Activated CD4-positive, alpha-beta memory T cell treated with anti-CD3 and anti-CD28 coated beads for 36 hours (primary cell): ENCODE measurements at regions not wholly inside any gene's neighbourhood (a gene's known extent, or its start where the extent isn't known, plus 50 kb on each side); places are given as distances from the start of the nearest gene placed in this dataset.

Experiments used
- CTCF ChIA-PET: fragments of 350-600 bp; sonication (Branson Sonifier 250); formaldehyde crosslinking; loops from one replicate; lab custom pipeline; 2021; ENCODE audit warnings: antibody characterized with exemption, inconsistent platforms; lab: Charles Lee
- POLR2A ChIA-PET: fragments of 350-600 bp; sonication (Branson Sonifier 250); formaldehyde crosslinking; loops from one replicate; lab custom pipeline; 2021; ENCODE audit warnings: antibody characterized with exemption; lab: Charles Lee
- DNase-seq: peaks from one replicate; pipeline ENCODE4 v3.0.0-alpha.2; 2020
- H3K27ac Mint-ChIP-seq: one replicate; pipeline ENCODE4 v1.8.0; 2021; ENCODE audit warnings: mixed read lengths
- H3K27me3 Mint-ChIP-seq: one replicate; pipeline ENCODE4 v1.8.0; 2021; ENCODE audit warnings: mixed read lengths
- H3K36me3 Mint-ChIP-seq: one replicate; pipeline ENCODE4 v1.8.0; 2021; ENCODE audit warnings: mixed read lengths
- H3K4me1 Mint-ChIP-seq: one replicate; pipeline ENCODE4 v1.8.0; 2021; ENCODE audit warnings: low read depth, mixed read lengths
- H3K4me3 Mint-ChIP-seq: one replicate; pipeline ENCODE4 v1.8.0; 2021; ENCODE audit warnings: mild to moderate bottlenecking, mixed read lengths
- H3K9me3 Mint-ChIP-seq: one replicate; pipeline ENCODE4 v1.8.0; 2021; ENCODE audit warnings: mixed read lengths
- intact Hi-C: fragments of 100-400 bp; cut with micrococcal nuclease; formaldehyde crosslinking; loops from one replicate; pipeline ENCODE4 v1.15.1; 2023

DNA sequence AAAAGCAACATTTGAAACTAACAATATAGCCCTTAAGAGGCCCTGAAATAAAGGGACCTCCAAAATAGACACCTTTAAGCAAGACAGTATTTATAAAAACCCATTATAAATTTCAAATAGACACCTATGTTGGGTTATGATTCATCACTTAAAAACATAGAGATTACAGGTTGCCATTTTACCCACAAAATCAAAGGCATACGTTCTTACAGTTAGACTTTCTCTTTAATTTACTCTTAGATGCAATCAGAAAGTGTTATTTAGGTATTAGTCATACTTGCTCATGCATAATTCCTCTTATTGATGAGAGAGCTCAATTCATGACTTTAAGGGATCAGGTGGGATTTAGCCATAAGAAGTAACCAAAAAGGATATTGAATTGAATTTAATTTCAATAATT, 51.5 kb upstream of the TMEM200A start:
- POLR2A ChIA-PET, result no interaction called here
- CTCF ChIA-PET, result interaction anchor here (1.4 kb wide), 1 partner anchor 8 kb away, joined by 3 read pairs; no protein-coding TSS in a partner anchor
- no peak for DNase-seq
- Mint-ChIP-seq H3K4me3 (no peak overlapping the region), H3K36me3 (no peaks in the 10 kb centered on the region), H3K4me1 (no peaks in the 10 kb centered on the region), H3K27me3 (no peaks in the 10 kb centered on the region), H3K27ac (no peak overlapping the region), H3K9me3 (no peaks in the 10 kb centered on the region)
- intact Hi-C loops, result no loop called here

GRCh38 chr6:130313206-130313605, 52.6 kb upstream of the TMEM200A start:
- Mint-ChIP-seq H3K27ac (no peak overlapping the region), H3K4me3 (no peak overlapping the region), H3K4me1 (no peaks in the 10 kb centered on the region), H3K36me3 (no peaks in the 10 kb centered on the region), H3K27me3 (no peaks in the 10 kb centered on the region), H3K9me3 (no peaks in the 10 kb centered on the region)
- no peak for DNase-seq
- ChIA-PET POLR2A (no interaction called here), CTCF (interaction anchor here (1.4 kb wide), 1 partner anchor 9 kb away, joined by 3 read pairs; no protein-coding TSS in a partner anchor)
- intact Hi-C loops, result no loop called here

GRCh38 chr6:130309028-130309427, 56.8 kb upstream of the TMEM200A start:
- CTCF ChIA-PET, result interaction anchor here (3.3 kb wide), 1 partner anchor 390 kb away, joined by 10 read pairs; no protein-coding TSS in a partner anchor
- no peak overlapping the region for H3K4me3 Mint-ChIP-seq

GRCh38 chr6:130307752-130308361, 58.0 kb upstream of the TMEM200A start:
- H3K9me3 Mint-ChIP-seq, result no peaks in the 10 kb centered on the region
- no peak overlapping the region for H3K4me3 Mint-ChIP-seq
- ChIA-PET POLR2A (no interaction called here), CTCF (interaction anchor here (1.2 to 3.3 kb wide), 2 partner anchors 14 to 391 kb away, joined by 4 to 10 read pairs; no protein-coding TSS in a partner anchor)
- H3K27me3 Mint-ChIP-seq, result no peaks in the 10 kb centered on the region
- intact Hi-C loops, result no loop called here
- no peaks in the 10 kb centered on the region for H3K36me3 Mint-ChIP-seq
- DNase-seq, result no peak
- H3K4me1 Mint-ChIP-seq, result no peaks in the 10 kb centered on the region
- no peak overlapping the region for H3K27ac Mint-ChIP-seq

More at GRCh38 chr6:130309028-130309427, 56.8 kb upstream of the TMEM200A start:
- Mint-ChIP-seq H3K27ac (no peak overlapping the region), H3K9me3 (no peaks in the 10 kb centered on the region), H3K4me1 (no peaks in the 10 kb centered on the region), H3K36me3 (no peaks in the 10 kb centered on the region), H3K27me3 (no peaks in the 10 kb centered on the region)
- no peak for DNase-seq
- POLR2A ChIA-PET, result no interaction called here
- intact Hi-C loops, result no loop called here

DNA sequence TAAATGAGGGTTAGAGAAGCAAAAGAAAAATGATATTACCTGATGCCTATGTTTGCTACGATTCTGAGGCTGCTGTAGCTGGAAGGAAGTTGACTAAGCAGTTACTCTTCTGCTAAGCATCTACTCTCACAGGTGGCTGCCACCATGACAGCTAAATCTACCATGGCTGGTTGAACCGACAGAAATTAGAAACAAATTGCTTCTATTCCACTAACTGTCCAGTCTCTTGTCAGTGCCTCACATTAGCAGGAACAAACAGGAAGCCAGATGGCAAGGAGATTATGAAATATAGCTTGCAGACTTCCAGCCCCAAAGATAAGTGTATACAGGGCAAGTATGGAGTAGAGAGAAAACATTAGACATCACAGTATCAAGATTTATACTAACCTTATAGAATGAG, 59.4 kb upstream of the TMEM200A start:
- H3K36me3 Mint-ChIP-seq, result no peaks in the 10 kb centered on the region
- intact Hi-C loops, result no loop called here
- no peak overlapping the region for H3K4me3 Mint-ChIP-seq
- peaks cover 3% of the 10 kb centered on the region for H3K9me3 Mint-ChIP-seq
- DNase-seq, result no peak
- CTCF ChIA-PET, result interaction anchor here (3.3 kb wide), 1 partner anchor 392 kb away, joined by 10 read pairs; no protein-coding TSS in a partner anchor
- POLR2A ChIA-PET, result no interaction called here
- no peaks in the 10 kb centered on the region for H3K4me1 Mint-ChIP-seq
- H3K27ac Mint-ChIP-seq, result no peak overlapping the region
- H3K27me3 Mint-ChIP-seq, result no peaks in the 10 kb centered on the region

DNA sequence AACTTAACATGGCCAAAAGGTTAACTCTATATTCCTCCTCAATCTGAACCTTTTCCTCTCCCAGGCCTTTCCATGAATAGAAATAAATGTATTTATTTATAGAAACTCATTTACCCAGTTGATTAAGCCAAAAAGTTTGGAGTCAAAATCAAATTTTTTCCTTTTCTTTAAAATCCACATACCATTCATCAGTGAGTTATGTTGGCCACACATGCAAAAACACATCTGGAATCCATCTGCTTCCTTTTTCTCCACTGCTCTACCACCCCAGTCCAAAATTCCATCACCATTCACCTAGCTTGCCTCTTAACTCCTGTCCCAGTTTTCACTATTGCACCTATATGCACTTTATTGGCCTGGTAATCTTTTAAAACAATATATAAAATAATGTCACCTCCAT, 62.4 kb upstream of the TMEM200A start:
- POLR2A ChIA-PET, result no interaction called here
- CTCF ChIA-PET, result no interaction called here
- intact Hi-C loops, result no loop called here
- Mint-ChIP-seq H3K9me3 (peaks cover 3% of the 10 kb centered on the region), H3K36me3 (no peaks in the 10 kb centered on the region), H3K27ac (no peak overlapping the region), H3K27me3 (peaks cover 1% of the 10 kb centered on the region), H3K4me3 (no peak overlapping the region), H3K4me1 (no peaks in the 10 kb centered on the region)
- DNase-seq, result no peak

DNA sequence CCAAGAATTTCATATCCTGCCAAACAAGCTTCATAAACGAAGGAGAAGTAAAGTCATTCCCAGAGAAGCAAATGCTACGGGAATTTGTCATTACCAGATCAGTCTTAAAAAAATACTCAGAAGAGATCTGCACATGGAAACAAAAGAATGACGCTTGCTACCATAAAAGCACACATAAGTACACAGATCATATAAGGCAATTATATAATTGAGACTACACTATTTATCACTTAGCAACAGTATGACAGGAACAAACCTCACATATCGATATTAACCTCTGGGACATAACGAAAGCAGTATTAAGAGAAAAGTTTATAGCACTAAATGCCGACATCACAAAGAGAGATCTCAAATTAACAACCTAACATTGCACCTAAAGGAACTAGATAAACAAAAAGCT, 67.6 kb upstream of the TMEM200A start:
- Mint-ChIP-seq H3K9me3 (peaks cover 3% of the 10 kb centered on the region), H3K27ac (no peak overlapping the region), H3K4me3 (no peak overlapping the region), H3K36me3 (no peaks in the 10 kb centered on the region), H3K27me3 (peaks cover 3% of the 10 kb centered on the region), H3K4me1 (no peaks in the 10 kb centered on the region)
- ChIA-PET CTCF (no interaction called here), POLR2A (no interaction called here)
- intact Hi-C loops, result loop anchor here (10.0 kb wide), 1 partner anchor 547 kb away; no protein-coding TSS in a partner anchor
- no peak for DNase-seq

- H3K9me3 Mint-ChIP-seq, result no peaks in the 10 kb centered on the region
- H3K4me3 Mint-ChIP-seq, result no peak overlapping the region
- H3K4me1 Mint-ChIP-seq, result no peaks in the 10 kb centered on the region
- peaks cover 3% of the 10 kb centered on the region for H3K27me3 Mint-ChIP-seq
- no peaks in the 10 kb centered on the region for H3K36me3 Mint-ChIP-seq
- DNase-seq, result no peak
- ChIA-PET CTCF (interaction anchor here (1.5 kb wide), 1 partner anchor 546 kb away, joined by 4 read pairs; no protein-coding TSS in a partner anchor), POLR2A (no interaction called here)
- intact Hi-C loops, result loop anchor here (10.0 kb wide), 1 partner anchor 548 kb away; no protein-coding TSS in a partner anchor
- no peak overlapping the region for H3K27ac Mint-ChIP-seq
Measured at GRCh38 chr6:130296854-130297253, 69.0 kb upstream of the TMEM200A start.

DNA sequence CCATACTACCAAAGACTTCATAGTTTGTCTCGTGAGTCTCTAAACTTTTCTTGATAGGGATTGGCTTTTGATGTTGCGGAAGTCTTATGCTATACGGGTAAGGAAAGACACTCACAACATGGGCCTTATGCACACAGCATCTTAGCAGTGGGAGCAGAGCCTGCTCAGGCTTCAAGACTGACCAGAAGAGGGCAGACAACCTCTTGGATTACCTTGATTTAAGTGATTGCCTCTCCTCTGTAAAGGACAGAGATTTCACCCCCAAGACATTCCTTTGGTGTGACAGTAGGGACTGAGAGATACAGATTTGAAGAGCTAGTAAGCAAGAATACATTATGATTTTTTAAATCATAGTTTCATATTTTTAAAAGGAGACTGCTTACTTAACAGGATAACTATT, 71.0 kb upstream of the SAMD3 start:
- Mint-ChIP-seq H3K36me3 (no peaks in the 10 kb centered on the region), H3K4me1 (no peaks in the 10 kb centered on the region), H3K4me3 (no peak overlapping the region), H3K27me3 (peaks cover 2% of the 10 kb centered on the region), H3K9me3 (no peaks in the 10 kb centered on the region), H3K27ac (no peak overlapping the region)
- intact Hi-C loops, result loop anchor here (10.0 kb wide), 1 partner anchor 551 kb away; no protein-coding TSS in a partner anchor
- DNase-seq, result peak; percentile 33
- CTCF ChIA-PET, result interaction anchor here (0.5 to 2.2 kb wide), 9 partner anchors 12 to 696 kb away, joined by 3 to 9 read pairs (median 4); no protein-coding TSS in a partner anchor
- POLR2A ChIA-PET, result no interaction called here

DNA sequence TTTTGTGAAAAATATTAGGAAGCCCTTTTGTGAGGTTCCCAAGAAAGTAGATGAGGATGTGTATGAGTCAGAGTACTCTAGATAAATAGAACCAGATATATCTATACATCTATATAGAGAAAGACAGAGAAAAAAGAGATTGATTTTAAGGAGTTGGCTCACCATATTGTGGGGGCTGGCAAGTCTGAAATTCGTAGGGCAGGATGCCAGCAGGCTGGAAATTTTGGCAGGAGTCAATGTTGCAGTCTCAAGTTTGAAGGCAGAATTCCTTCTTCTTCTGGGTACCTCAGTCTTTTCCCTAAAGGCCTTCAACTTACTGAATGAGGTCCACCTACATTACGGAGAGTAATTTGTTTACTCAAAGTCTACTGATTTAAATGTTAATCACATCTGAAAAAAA, 65.3 kb upstream of the SAMD3 start:
- H3K27me3 Mint-ChIP-seq, result no peaks in the 10 kb centered on the region
- no peaks in the 10 kb centered on the region for H3K36me3 Mint-ChIP-seq
- intact Hi-C loops, result no loop called here
- H3K27ac Mint-ChIP-seq, result no peak overlapping the region
- H3K9me3 Mint-ChIP-seq, result no peaks in the 10 kb centered on the region
- ChIA-PET CTCF (no interaction called here), POLR2A (no interaction called here)
- no peaks in the 10 kb centered on the region for H3K4me1 Mint-ChIP-seq
- no peak for DNase-seq
- H3K4me3 Mint-ChIP-seq, result no peak overlapping the region

DNA sequence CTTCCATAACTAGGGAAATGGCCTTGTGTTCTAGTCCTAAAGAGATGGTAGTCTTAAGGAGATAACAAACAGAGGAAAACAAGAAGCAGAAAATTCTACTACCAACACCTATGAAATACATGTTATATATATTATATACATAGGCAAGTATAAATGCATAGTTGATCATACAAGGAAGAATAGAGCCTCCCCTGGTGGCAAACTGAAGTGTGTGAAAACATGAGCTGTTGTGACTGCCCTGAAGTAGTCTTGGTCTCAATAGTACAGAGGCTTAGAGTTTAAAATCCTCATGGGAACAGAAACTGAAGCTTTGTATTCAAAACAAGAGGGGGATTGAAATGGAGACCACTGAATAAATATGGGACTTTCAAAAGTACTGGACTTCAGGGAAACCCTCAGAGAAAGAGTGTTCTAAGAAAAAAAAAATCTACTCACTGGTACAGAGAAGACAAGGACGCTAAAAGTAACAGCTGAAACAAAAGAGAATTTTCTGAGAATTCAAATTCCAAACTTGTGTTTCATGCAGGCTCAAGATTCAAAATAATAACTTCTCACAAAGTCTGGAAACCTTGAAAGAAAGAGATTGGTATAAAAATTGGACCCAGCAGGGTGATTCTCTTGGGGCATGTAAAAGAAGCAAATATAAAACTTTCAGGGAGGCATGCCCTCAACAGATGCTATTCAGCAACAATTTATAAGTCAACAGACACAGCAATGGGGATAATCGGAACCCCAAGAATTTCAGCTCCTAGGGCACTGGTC, 59.7 kb upstream of the SAMD3 start:
- Mint-ChIP-seq H3K27ac (no peak overlapping the region), H3K4me1 (peaks cover 4% of the 10 kb centered on the region), H3K9me3 (peaks cover 2% of the 10 kb centered on the region), H3K27me3 (no peaks in the 10 kb centered on the region), H3K36me3 (no peaks in the 10 kb centered on the region), H3K4me3 (no peak overlapping the region)
- ChIA-PET CTCF (interaction anchor here (0.5 to 2.3 kb wide), 27 partner anchors 12 to 248 kb away, joined by 3 to 13 read pairs (median 3); no protein-coding TSS in a partner anchor), POLR2A (no interaction called here)
- intact Hi-C loops, result loop anchor here (1.0 to 2.0 kb wide), 3 partner anchors 148 to 236 kb away; no protein-coding TSS in a partner anchor
- DNase-seq, result no peak

- DNase-seq, result no peak
- Mint-ChIP-seq H3K27me3 (no peaks in the 10 kb centered on the region), H3K36me3 (peaks cover 12% of the 10 kb centered on the region), H3K4me1 (no peaks in the 10 kb centered on the region), H3K27ac (no peak overlapping the region), H3K4me3 (no peak overlapping the region), H3K9me3 (peaks cover 41% of the 10 kb centered on the region)
- ChIA-PET POLR2A (no interaction called here), CTCF (interaction anchor here (1.0 kb wide), 1 partner anchor 422 kb away, joined by 3 read pairs; no protein-coding TSS in a partner anchor)
- intact Hi-C loops, result no loop called here
Measured at GRCh38 chr6:130276507-130276906, 53.8 kb upstream of the SAMD3 start.
